RWPE1 (cell line): ENCODE measurements at regions not wholly inside any gene's neighbourhood (a gene's known extent, or its start where the extent isn't known, plus 50 kb on each side); places are given as distances from the start of the nearest gene placed in this dataset.
"Not testable (repeated sequence)": the region's sequence is repeated elsewhere in the genome, so short reads cannot be mapped to it uniquely, and the experiment has no call there.

Source experiments
- CTCF ChIA-PET: fragments of 350-600 bp; sonication (Branson Sonifier 250); formaldehyde crosslinking; extraction: SDS; loops from one replicate; lab custom pipeline; 2021; lab: Yijun Ruan, JAX
- POLR2A ChIA-PET: fragments of 400-600 bp; formaldehyde crosslinking; extraction: SDS; loops from one replicate; lab custom pipeline; 2020; ENCODE audit warnings: antibody characterized with exemption; ENCODE audit not compliant: low non-redundant PET; lab: Yijun Ruan, JAX
- DNase-seq: peaks from one replicate; pipeline ENCODE4 v3.0.0; 2012; ENCODE audit warnings: low spot score
- H3K27ac ChIP-seq: fragments of 450-650 bp; 2 replicates; pipeline ENCODE4 v1.5.1; 2017
- CTCF ChIP-seq: fragments of 450-650 bp; conservative IDR thresholded peaks from 2 replicates; pipeline ENCODE4 v1.5.1; 2017; ENCODE audit warnings: low read depth, mild to moderate bottlenecking

GRCh38 chr2:105509269-105510086 lies 110.6 kb upstream of the FHL2 start:
- CTCF ChIA-PET: interaction anchor here (0.7 kb wide), 1 partner anchor 78 kb away, joined by 3 read pairs; no protein-coding TSS in a partner anchor
- no peak overlapping the region for H3K27ac ChIP-seq

GRCh38 chr2:105506860-105507259 lies 108.0 kb upstream of the FHL2 start:
- POLR2A ChIA-PET, H3K27ac ChIP-seq, DNase-seq: not testable (repeated sequence)
- CTCF ChIA-PET: interaction anchor here (0.7 kb wide), 1 partner anchor 671 kb away, joined by 3 read pairs; no protein-coding TSS in a partner anchor

More at GRCh38 chr2:105509269-105510086, 110.6 kb upstream of the FHL2 start:
- TF ChIP-seq CTCF: no peak
- no peak for DNase-seq
- POLR2A ChIA-PET: no interaction called here

GRCh38 chr2:105504459-105504858 lies 105.6 kb upstream of the FHL2 start:
- H3K27ac ChIP-seq: no peak overlapping the region
- no peak for DNase-seq
- POLR2A ChIA-PET: no interaction called here
- no peak for TF ChIP-seq CTCF
- CTCF ChIA-PET: no interaction called here

- H3K27ac ChIP-seq: no peak overlapping the region
- DNase-seq: no peak
- POLR2A ChIA-PET: no interaction called here
- TF ChIP-seq CTCF: no peak
- CTCF ChIA-PET: no interaction called here
Observed at GRCh38 chr2:105502625-105503334, 103.9 kb upstream of the FHL2 start.

GRCh38 chr2:105498281-105498846 lies 99.5 kb upstream of the FHL2 start:
- ChIA-PET CTCF (interaction anchor here (0.7 kb wide), 1 partner anchor 70 kb away, joined by 3 read pairs; no protein-coding TSS in a partner anchor), POLR2A (no interaction called here)
- no peak overlapping the region for H3K27ac ChIP-seq
- no peak for TF ChIP-seq CTCF
- DNase-seq: no peak

GRCh38 chr2:105497094-105497493 lies 98.2 kb upstream of the FHL2 start:
- DNase-seq: no peak
- no peak overlapping the region for H3K27ac ChIP-seq
- ChIA-PET CTCF (no interaction called here), POLR2A (no interaction called here)
- no peak for TF ChIP-seq CTCF
